Mesothelial cell of epicardium (in vitro differentiated cells): ENCODE measurements at regions not wholly inside any gene's neighbourhood (a gene's known extent, or its start where the extent isn't known, plus 50 kb on each side); places are given as distances from the start of the nearest gene placed in this dataset.
"Not testable (repeated sequence)": the region's sequence is repeated elsewhere in the genome, so short reads cannot be mapped to it uniquely, and the experiment has no call there.

Experiments
- DNase-seq, 2 experiments: peaks; one replicate each; pipeline ENCODE4 v3.0.0; 2021; ENCODE audit warnings: low spot score in 2 of 2; ENCODE audit not compliant: unreplicated experiment in 2 of 2
- H3K27ac Mint-ChIP-seq: 2 replicates; pipeline ENCODE4 v1.8.0; 2021; ENCODE audit warnings: mixed read lengths
- H3K27me3 Mint-ChIP-seq: 2 replicates; pipeline ENCODE4 v1.8.0; 2021; ENCODE audit warnings: low read depth, mixed read lengths
- H3K36me3 Mint-ChIP-seq: 2 replicates; pipeline ENCODE4 v1.8.0; 2021; ENCODE audit warnings: mixed read lengths
- H3K4me1 Mint-ChIP-seq: 2 replicates; pipeline ENCODE4 v1.8.0; 2021; ENCODE audit warnings: mixed read lengths
- H3K4me3 Mint-ChIP-seq: 2 replicates; pipeline ENCODE4 v1.8.0; 2021; ENCODE audit warnings: mild to moderate bottlenecking, moderate library complexity, mixed read lengths
- H3K9me3 Mint-ChIP-seq: 2 replicates; pipeline ENCODE4 v1.8.0; 2021; ENCODE audit warnings: mixed read lengths
- TF ChIP-seq, protein P1 (sequence below): fragments of 200-600 bp; sonication (generic); IDR thresholded peaks from one replicate; pipeline ENCODE4 v1.5.0; 2021; ENCODE audit warnings: antibody characterized with exemption; ENCODE audit not compliant: unreplicated experiment

DNA sequence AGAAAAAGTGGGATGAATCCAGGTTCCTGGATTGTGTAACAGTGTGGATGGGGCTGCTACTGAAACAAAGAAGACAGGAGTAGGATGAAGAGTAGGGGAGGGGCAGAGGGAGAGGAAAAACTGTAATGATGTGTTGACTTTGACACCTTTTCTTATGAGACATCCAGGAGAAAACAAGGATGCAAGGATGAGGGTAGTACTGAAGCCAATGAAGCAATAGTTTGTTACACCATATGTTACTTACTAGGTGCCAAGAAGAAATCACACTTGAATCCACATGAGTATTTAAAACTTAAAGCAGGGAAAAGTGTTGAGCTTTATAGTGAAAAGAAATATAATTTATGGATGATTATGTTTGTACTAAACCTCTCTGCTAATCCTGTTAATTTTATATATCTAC lies 420.6 kb downstream of the ARL4A start:
- TF ChIP-seq, protein P1, sequence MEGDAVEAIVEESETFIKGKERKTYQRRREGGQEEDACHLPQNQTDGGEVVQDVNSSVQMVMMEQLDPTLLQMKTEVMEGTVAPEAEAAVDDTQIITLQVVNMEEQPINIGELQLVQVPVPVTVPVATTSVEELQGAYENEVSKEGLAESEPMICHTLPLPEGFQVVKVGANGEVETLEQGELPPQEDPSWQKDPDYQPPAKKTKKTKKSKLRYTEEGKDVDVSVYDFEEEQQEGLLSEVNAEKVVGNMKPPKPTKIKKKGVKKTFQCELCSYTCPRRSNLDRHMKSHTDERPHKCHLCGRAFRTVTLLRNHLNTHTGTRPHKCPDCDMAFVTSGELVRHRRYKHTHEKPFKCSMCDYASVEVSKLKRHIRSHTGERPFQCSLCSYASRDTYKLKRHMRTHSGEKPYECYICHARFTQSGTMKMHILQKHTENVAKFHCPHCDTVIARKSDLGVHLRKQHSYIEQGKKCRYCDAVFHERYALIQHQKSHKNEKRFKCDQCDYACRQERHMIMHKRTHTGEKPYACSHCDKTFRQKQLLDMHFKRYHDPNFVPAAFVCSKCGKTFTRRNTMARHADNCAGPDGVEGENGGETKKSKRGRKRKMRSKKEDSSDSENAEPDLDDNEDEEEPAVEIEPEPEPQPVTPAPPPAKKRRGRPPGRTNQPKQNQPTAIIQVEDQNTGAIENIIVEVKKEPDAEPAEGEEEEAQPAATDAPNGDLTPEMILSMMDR = no peak
- no peak overlapping the region for H3K4me3 Mint-ChIP-seq
- peaks cover 10% of the 10 kb centered on the region for H3K9me3 Mint-ChIP-seq
- DNase-seq = no peak
- H3K27me3 Mint-ChIP-seq = no peaks in the 10 kb centered on the region
- peaks cover 2% of the 10 kb centered on the region for H3K36me3 Mint-ChIP-seq
- H3K4me1 Mint-ChIP-seq = peaks cover 2% of the 10 kb centered on the region
- no peak overlapping the region for H3K27ac Mint-ChIP-seq

DNA sequence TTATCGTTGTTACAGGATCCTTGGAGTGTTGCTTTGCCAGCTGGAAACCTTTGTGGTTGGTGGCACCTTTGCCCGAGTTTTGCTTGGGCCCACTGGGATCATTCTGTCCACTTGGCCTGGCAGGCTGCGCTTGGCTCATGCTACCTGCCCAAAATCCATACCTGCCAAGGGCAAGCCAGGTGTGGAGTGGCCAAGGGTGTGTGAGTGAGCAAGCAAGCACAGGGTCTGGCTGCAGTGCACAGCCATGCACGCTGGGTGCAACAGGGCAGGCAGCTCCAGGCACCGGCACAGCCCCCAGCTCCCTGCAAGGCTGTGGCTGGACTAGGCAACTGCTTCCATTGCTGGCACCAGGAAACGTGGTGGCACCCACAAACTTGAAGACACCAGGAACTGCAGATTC lies 421.8 kb downstream of the ARL4A start:
- H3K4me1 Mint-ChIP-seq = peaks cover 4% of the 10 kb centered on the region
- H3K27ac Mint-ChIP-seq = no peak overlapping the region
- H3K36me3 Mint-ChIP-seq = peaks cover under 1% of the 10 kb centered on the region
- DNase-seq = no peak
- peaks cover 8% of the 10 kb centered on the region for H3K9me3 Mint-ChIP-seq
- TF ChIP-seq, protein P1 = no peak
- no peaks in the 10 kb centered on the region for H3K27me3 Mint-ChIP-seq
- no peak overlapping the region for H3K4me3 Mint-ChIP-seq

DNA sequence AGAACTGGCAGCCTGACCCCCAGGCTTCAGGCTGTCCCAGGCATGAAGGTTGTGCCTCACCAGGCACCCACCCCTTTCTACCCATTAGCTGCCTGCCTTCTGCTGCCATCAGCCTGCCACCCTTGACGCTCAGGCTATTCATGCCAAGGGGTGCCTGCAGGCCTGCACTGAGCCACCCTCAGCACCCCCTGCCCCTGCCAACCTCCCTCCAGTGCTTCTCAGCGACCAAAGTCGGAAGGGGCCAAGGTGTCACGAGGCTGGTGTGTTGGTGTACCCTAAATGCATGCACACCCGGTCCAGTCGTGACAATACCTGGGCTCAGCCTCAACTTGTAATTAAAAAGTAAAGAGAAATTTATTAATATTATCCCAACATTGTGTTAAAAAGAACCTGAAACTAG lies 422.7 kb downstream of the ARL4A start:
- Mint-ChIP-seq H3K4me1 (peaks cover 10% of the 10 kb centered on the region), H3K27ac (no peak overlapping the region), H3K27me3 (no peaks in the 10 kb centered on the region), H3K4me3 (no peak overlapping the region), H3K9me3 (peaks cover 10% of the 10 kb centered on the region), H3K36me3 (no peaks in the 10 kb centered on the region)
- DNase-seq = no peak
- TF ChIP-seq, protein P1 = no peak

DNA sequence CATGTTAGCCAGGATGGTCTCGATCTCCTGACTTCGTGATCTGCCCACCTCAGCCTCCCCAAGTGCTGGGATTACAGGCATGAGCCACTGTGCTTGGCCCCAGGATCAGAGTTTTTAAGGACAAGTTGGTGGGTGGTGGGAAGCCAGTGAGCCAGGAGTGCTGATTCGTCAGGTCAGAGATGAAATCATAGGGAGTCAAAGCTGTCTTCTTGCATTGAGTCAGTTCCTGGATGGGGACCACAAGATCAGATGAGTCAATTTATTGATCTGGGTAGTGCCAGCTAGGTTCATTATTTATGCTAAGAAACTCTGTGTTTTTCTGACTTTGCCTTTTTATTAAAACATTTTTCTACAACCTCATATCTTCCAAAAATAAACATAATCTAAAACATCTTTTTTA lies 423.8 kb downstream of the ARL4A start:
- Mint-ChIP-seq H3K4me3 (no peak overlapping the region), H3K27ac (no peak overlapping the region), H3K9me3 (peaks cover 7% of the 10 kb centered on the region), H3K27me3 (no peaks in the 10 kb centered on the region), H3K4me1 (peaks cover 21% of the 10 kb centered on the region), H3K36me3 (no peaks in the 10 kb centered on the region)
- DNase-seq = no peak
- TF ChIP-seq, protein P1 = no peak

DNA sequence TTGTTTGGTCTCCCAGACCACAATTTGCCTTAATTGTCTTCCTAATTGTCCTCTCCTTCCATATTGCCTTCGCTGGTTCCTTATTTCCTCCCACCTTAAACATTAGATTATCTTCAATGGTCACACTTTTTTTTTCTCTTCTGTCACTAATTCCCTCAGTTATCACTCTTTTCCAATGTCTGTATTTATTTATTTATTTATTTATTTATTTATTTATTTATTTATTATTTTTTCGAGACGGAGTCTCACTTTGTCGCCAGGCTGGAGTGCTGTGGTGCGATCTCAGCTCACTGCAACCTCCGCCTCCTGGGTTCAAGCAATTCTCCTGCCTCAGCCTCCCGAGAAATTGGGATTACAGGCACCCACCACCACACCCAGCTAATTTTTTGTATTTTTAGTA lies 426.8 kb downstream of the ARL4A start:
- DNase-seq, H3K27ac Mint-ChIP-seq, H3K4me3 Mint-ChIP-seq, H3K36me3 Mint-ChIP-seq, H3K27me3 Mint-ChIP-seq: not testable (repeated sequence)
- Mint-ChIP-seq H3K9me3 (peaks cover 14% of the 10 kb centered on the region), H3K4me1 (peaks cover 31% of the 10 kb centered on the region)

DNA sequence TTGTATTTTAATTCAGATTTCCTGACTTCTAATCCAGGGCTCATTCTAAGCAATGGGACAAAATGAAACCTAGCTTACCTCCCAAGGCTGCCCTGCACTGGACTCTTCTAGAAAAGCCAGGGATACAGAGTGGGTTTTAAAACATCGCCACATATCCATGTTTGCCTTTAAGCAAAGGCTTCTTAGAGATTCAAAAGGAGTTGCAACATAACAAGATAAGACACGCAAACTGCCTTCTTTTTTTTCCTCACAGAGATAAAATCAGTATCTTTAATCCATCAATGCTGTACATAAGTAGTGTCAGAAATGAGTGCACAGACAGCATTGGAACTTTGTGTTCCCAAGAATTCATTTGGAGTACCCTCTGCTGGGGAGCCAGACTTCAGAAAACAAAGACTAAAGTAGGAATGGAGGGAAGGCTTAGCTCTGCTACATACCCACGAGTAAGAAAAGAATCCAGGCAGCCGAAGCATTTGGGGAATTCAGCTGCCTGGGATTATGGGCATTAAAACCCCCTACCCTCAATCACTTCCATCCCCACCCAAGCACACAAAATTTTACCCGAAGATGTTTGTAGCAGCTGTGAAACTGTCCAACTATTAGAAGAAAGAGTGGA lies 427.8 kb downstream of the ARL4A start:
- no peaks in the 10 kb centered on the region for H3K36me3 Mint-ChIP-seq
- H3K4me3 Mint-ChIP-seq = no peak overlapping the region
- no peak for DNase-seq
- TF ChIP-seq, protein P1 = no peak
- peaks cover 20% of the 10 kb centered on the region for H3K9me3 Mint-ChIP-seq
- H3K4me1 Mint-ChIP-seq = peaks cover 31% of the 10 kb centered on the region
- no peaks in the 10 kb centered on the region for H3K27me3 Mint-ChIP-seq
- H3K27ac Mint-ChIP-seq = peak overlapping the region; percentile 86
